SK-N-MC (cell line): ENCODE measurements at regions not wholly inside any gene's neighbourhood (a gene's known extent, or its start where the extent isn't known, plus 50 kb on each side); places are given as distances from the start of the nearest gene placed in this dataset.

Experiments
- EZH2 ChIP-seq: fragments of 200-600 bp; sonication (generic); IDR thresholded peaks from one replicate; pipeline ENCODE4 v1.6.1; 2017; ENCODE audit warnings: antibody characterized with exemption
- POLR2AphosphoS5 ChIP-seq: IDR thresholded peaks from 2 replicates; pipeline ENCODE4 v1.6.1; 2012; ENCODE audit warnings: mild to moderate bottlenecking, low read depth, low read length, borderline replicate concordance

GRCh38 chr2:144679942-144680341, 160.0 kb upstream of the ZEB2 start:
- TF ChIP-seq POLR2AphosphoS5, result no peak
- no peak for TF ChIP-seq EZH2
